ENCODE measurements at regions not wholly inside any gene's neighbourhood (a gene's known extent, or its start where the extent isn't known, plus 50 kb on each side); places are given as distances from the start of the nearest gene placed in this dataset.

DNA sequence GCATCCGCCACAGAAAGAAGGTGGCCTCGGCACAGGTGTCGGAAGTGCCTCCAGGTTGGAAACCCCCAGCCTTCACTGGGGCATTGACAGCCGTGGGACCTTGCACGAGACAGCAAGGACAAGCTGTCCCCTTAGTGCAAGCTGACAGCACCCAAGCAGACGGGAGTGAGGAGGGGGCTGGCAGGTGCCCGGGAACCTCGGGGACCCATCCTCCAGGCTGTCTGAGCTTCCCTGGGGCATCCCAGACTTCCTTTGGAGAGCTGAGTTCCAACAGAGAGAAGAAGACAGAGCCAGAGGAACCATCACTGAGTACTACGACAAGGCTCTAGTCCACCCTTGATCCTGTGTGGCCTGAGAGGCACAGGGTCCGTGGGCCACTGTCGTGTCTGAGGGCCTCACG, 100.6 kb upstream of the RAB4A start:
- no peak for TF ChIP-seq CTCF (IDR thresholded peaks at IDR 0.05)
- TF ChIP-seq POLR2A (IDR thresholded peaks at IDR 0.05), result no peak
